ENCODE measurements at regions not wholly inside any gene's neighbourhood (a gene's known extent, or its start where the extent isn't known, plus 50 kb on each side); places are given as distances from the start of the nearest gene placed in this dataset.

GRCh38 chr10:125233726-125234125, 73.4 kb upstream of the CTBP2 start:
- no peak for DNase-seq (ENCODE audit: extremely low spot score, unreplicated experiment)
- H3K4me3 Mint-ChIP-seq (ENCODE audit: unreplicated experiment): no peak overlapping the region
- peaks cover 13% of the 10 kb centered on the region for H3K9me3 Mint-ChIP-seq (ENCODE audit: unreplicated experiment)
- H3K36me3 Mint-ChIP-seq (ENCODE audit: unreplicated experiment): no peaks in the 10 kb centered on the region
- H3K27ac Mint-ChIP-seq (ENCODE audit: unreplicated experiment): no peak overlapping the region
- peaks cover 19% of the 10 kb centered on the region for H3K4me1 Mint-ChIP-seq (ENCODE audit: unreplicated experiment)
- no peak for TF ChIP-seq CTCF (IDR thresholded peaks at IDR 0.05)
- no peaks in the 10 kb centered on the region for H3K27me3 Mint-ChIP-seq (ENCODE audit: unreplicated experiment)

GRCh38 chr10:125232841-125233240, 72.5 kb upstream of the CTBP2 start:
- Mint-ChIP-seq H3K27me3 (ENCODE audit: unreplicated experiment) (no peaks in the 10 kb centered on the region), H3K36me3 (ENCODE audit: unreplicated experiment) (no peaks in the 10 kb centered on the region), H3K4me3 (ENCODE audit: unreplicated experiment) (no peak overlapping the region), H3K27ac (ENCODE audit: unreplicated experiment) (no peak overlapping the region), H3K9me3 (ENCODE audit: unreplicated experiment) (peaks cover 4% of the 10 kb centered on the region), H3K4me1 (ENCODE audit: unreplicated experiment) (peaks cover 19% of the 10 kb centered on the region)
- no peak for DNase-seq (ENCODE audit: extremely low spot score, unreplicated experiment)
- no peak for TF ChIP-seq CTCF (IDR thresholded peaks at IDR 0.05)

GRCh38 chr10:125231813-125232475, 71.6 kb upstream of the CTBP2 start:
- no peak for TF ChIP-seq CTCF (IDR thresholded peaks at IDR 0.05)
- peak overlapping the region; percentile 70 for H3K27ac Mint-ChIP-seq (ENCODE audit: unreplicated experiment)
- DNase-seq (ENCODE audit: extremely low spot score, unreplicated experiment): no peak
- H3K4me3 Mint-ChIP-seq (ENCODE audit: unreplicated experiment): no peak overlapping the region
- H3K9me3 Mint-ChIP-seq (ENCODE audit: unreplicated experiment): no peaks in the 10 kb centered on the region
- no peaks in the 10 kb centered on the region for H3K27me3 Mint-ChIP-seq (ENCODE audit: unreplicated experiment)
- no peaks in the 10 kb centered on the region for H3K36me3 Mint-ChIP-seq (ENCODE audit: unreplicated experiment)
- peaks cover 19% of the 10 kb centered on the region for H3K4me1 Mint-ChIP-seq (ENCODE audit: unreplicated experiment)

GRCh38 chr10:125231116-125231812, 70.9 kb upstream of the CTBP2 start:
- Mint-ChIP-seq H3K4me3 (ENCODE audit: unreplicated experiment) (no peak overlapping the region), H3K27ac (ENCODE audit: unreplicated experiment) (peak overlapping the region; percentile 70)

More at GRCh38 chr10:125231116-125231812, 70.9 kb upstream of the CTBP2 start:
- Mint-ChIP-seq H3K27me3 (ENCODE audit: unreplicated experiment) (no peaks in the 10 kb centered on the region), H3K4me1 (ENCODE audit: unreplicated experiment) (peaks cover 19% of the 10 kb centered on the region), H3K9me3 (ENCODE audit: unreplicated experiment) (no peaks in the 10 kb centered on the region), H3K36me3 (ENCODE audit: unreplicated experiment) (no peaks in the 10 kb centered on the region)
- TF ChIP-seq CTCF (IDR thresholded peaks at IDR 0.05): peak; percentile 28
- DNase-seq (ENCODE audit: extremely low spot score, unreplicated experiment): peak; percentile 90
